Naive thymus-derived CD4-positive, alpha-beta T cell (primary cell): ENCODE measurements at regions not wholly inside any gene's neighbourhood (a gene's known extent, or its start where the extent isn't known, plus 50 kb on each side); places are given as distances from the start of the nearest gene placed in this dataset.

Experiments used
- ATAC-seq: fragments of 150-1000 bp; cut with Tn5 transposase; 2 replicates; pipeline ENCODE4 v1.10.0; 2021; ENCODE audit warnings: mild to moderate bottlenecking, moderate library complexity
- CTCF ChIA-PET: fragments of 350-600 bp; sonication (Branson Sonifier 250); formaldehyde crosslinking; loops from one replicate; lab custom pipeline; 2021; ENCODE audit warnings: antibody characterized with exemption; lab: Charles Lee
- POLR2A ChIA-PET: fragments of 350-600 bp; sonication (Branson Sonifier 250); formaldehyde crosslinking; loops from one replicate; lab custom pipeline; 2021; ENCODE audit warnings: antibody characterized with exemption, inconsistent platforms; lab: Charles Lee
- DNase-seq, 9 donors: peaks; one replicate each; pipeline versions ENCODE4 v3.0.0 to v3.0.0-alpha.2; 2020 to 2022; ENCODE audit warnings: mixed read lengths in 1 of 9
- H3K27ac ChIP-seq: one replicate; pipeline ENCODE4 v1.7.0; 2013; ENCODE audit warnings: mild to moderate bottlenecking, low read depth, low read length, moderate library complexity
- H3K27me3 ChIP-seq, 2 donors: one replicate each; pipeline ENCODE4 v1.7.0; 2013; ENCODE audit warnings: low read length in 2 of 2, mild to moderate bottlenecking in 2 of 2, moderate library complexity in 2 of 2; ENCODE audit not compliant: control insufficient read depth in 2 of 2, insufficient read depth in 2 of 2
- H3K36me3 ChIP-seq, 3 experiments: 1 replicate in 2 of 3; 2 replicates in 1 of 3; pipeline ENCODE4 v1.7.0; 2013; ENCODE audit warnings: low read length in 3 of 3, mild to moderate bottlenecking in 3 of 3, moderate library complexity in 1 of 3; ENCODE audit not compliant: insufficient read depth in 3 of 3, control insufficient read depth in 2 of 3
- H3K4me1 ChIP-seq, 2 donors: one replicate each; pipeline ENCODE4 v1.7.0; 2013; ENCODE audit warnings: low read length in 2 of 2, mild to moderate bottlenecking in 2 of 2, moderate library complexity in 1 of 2; ENCODE audit not compliant: control insufficient read depth in 2 of 2, insufficient read depth in 2 of 2
- H3K4me3 ChIP-seq: 2 replicates; pipeline ENCODE4 v1.7.0; 2013; ENCODE audit warnings: mild to moderate bottlenecking, low read length
- H3K9me3 ChIP-seq, 3 experiments: 1 replicate in 2 of 3; 2 replicates in 1 of 3; pipeline ENCODE4 v1.7.0; 2013; ENCODE audit warnings: low read length in 3 of 3; ENCODE audit not compliant: control insufficient read depth in 2 of 3
- H3K27ac Mint-ChIP-seq, 9 donors: one replicate each; pipeline ENCODE4 v1.8.0; 2020 to 2022; ENCODE audit warnings: mixed read lengths in 9 of 9, mild to moderate bottlenecking in 8 of 9, moderate library complexity in 5 of 9, inconsistent platforms in 2 of 9
- H3K27me3 Mint-ChIP-seq, 5 donors: one replicate each; pipeline ENCODE4 v1.8.0; 2021 to 2022; ENCODE audit warnings: mixed read lengths in 5 of 5, mild to moderate bottlenecking in 1 of 5
- H3K36me3 Mint-ChIP-seq, 5 donors: one replicate each; pipeline ENCODE4 v1.8.0; 2020 to 2022; ENCODE audit warnings: mixed read lengths in 5 of 5, mild to moderate bottlenecking in 3 of 5, inconsistent platforms in 1 of 5
- H3K4me1 Mint-ChIP-seq, 7 donors: one replicate each; pipeline ENCODE4 v1.8.0; 2020 to 2022; ENCODE audit warnings: mixed read lengths in 7 of 7, mild to moderate bottlenecking in 3 of 7, inconsistent platforms in 1 of 7
- H3K4me3 Mint-ChIP-seq, 10 donors: one replicate each; pipeline ENCODE4 v1.8.0; 2020 to 2022; ENCODE audit warnings: mild to moderate bottlenecking in 10 of 10, mixed read lengths in 10 of 10, moderate library complexity in 6 of 10, inconsistent platforms in 2 of 10
- H3K9me3 Mint-ChIP-seq, 11 donors: one replicate each; pipeline ENCODE4 v1.8.0; 2020 to 2022; ENCODE audit warnings: mixed read lengths in 11 of 11, mild to moderate bottlenecking in 4 of 11, inconsistent platforms in 1 of 11, moderate library complexity in 1 of 11
- intact Hi-C, 2 donors: fragments of 100-400 bp; cut with micrococcal nuclease; formaldehyde crosslinking; loops; one replicate each; pipeline ENCODE4 v1.15.1; 2023

DNA sequence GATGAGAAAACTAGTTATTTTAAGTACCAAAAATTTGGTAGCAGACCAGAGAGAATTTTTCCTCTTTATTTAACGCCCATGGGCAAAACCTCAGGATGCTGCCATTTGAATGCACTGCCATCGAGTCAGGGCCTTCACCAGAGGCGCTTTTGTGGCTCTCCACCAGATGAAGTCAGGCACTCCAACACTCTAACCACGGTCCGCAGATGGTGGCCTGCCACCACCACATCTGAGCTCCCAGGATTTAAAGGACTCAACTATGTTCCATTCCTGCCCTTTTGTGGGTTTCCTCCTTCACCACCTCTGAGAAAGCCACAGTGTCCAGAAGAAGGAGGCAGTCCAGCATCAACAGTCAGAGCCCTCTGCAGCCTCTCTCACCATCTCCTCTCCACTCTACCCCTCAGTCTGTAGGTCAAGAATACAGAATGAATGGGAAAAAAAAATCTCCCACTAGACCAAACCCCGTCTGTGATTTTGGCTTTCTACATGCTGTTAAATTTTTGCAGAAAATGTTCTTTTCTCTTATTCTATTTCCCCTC, 647.4 kb downstream of the USP25 start:
- no peaks in the 10 kb centered on the region for H3K36me3 Mint-ChIP-seq
- no peak overlapping the region for H3K27ac ChIP-seq
- ChIA-PET POLR2A (no interaction called here), CTCF (no interaction called here)
- H3K27ac Mint-ChIP-seq: no peak overlapping the region
- H3K36me3 ChIP-seq: no peaks in the 10 kb centered on the region
- no peaks in the 10 kb centered on the region for H3K27me3 Mint-ChIP-seq
- ATAC-seq: no peak
- no peaks in the 10 kb centered on the region for H3K4me1 ChIP-seq
- no peaks in the 10 kb centered on the region for H3K9me3 ChIP-seq
- no peak for DNase-seq
- H3K4me1 Mint-ChIP-seq: no peaks in the 10 kb centered on the region
- peaks cover 0 to 4% (median 0%) of the 10 kb centered on the region in 11 donors for H3K9me3 Mint-ChIP-seq
- no peak overlapping the region for H3K4me3 Mint-ChIP-seq
- no peaks in the 10 kb centered on the region for H3K27me3 ChIP-seq
- intact Hi-C loops: no loop called here
- no peak overlapping the region for H3K4me3 ChIP-seq

- ChIA-PET POLR2A (no interaction called here), CTCF (no interaction called here)
- Mint-ChIP-seq H3K9me3 (peaks cover 0 to 4% (median 0%) of the 10 kb centered on the region in 11 donors), H3K27ac (no peak overlapping the region), H3K36me3 (no peaks in the 10 kb centered on the region), H3K27me3 (no peaks in the 10 kb centered on the region), H3K4me3 (no peak overlapping the region), H3K4me1 (no peaks in the 10 kb centered on the region)
- no peaks in the 10 kb centered on the region for H3K27me3 ChIP-seq
- ATAC-seq: no peak
- no peak overlapping the region for H3K4me3 ChIP-seq
- H3K9me3 ChIP-seq: no peaks in the 10 kb centered on the region
- H3K27ac ChIP-seq: no peak overlapping the region
- no peaks in the 10 kb centered on the region for H3K4me1 ChIP-seq
- no peak for DNase-seq
- H3K36me3 ChIP-seq: no peaks in the 10 kb centered on the region
- intact Hi-C loops: no loop called here
Observed at GRCh38 chr21:16377857-16378256, 648.1 kb downstream of the USP25 start.

DNA sequence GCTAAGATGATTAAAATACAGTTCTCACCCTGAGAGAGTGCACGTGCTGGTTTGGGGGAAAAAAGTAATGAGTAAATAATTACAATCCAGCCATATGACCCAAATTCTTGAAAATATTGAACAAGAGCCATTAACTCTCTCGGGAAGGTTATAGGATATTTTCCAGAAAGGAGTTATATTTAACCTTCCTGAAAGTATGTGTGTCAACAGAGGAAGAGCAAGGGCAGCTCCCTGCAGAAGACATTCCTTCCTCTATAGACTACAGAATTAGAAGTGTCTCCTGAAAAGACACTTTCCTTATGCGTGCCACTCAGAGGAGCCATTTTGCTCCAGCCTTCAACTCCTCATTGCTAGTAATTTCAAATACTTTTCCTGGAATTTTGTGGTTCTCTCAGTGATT, 648.7 kb downstream of the USP25 start:
- Mint-ChIP-seq H3K27me3 (no peaks in the 10 kb centered on the region), H3K4me1 (no peaks in the 10 kb centered on the region), H3K27ac (no peak overlapping the region), H3K36me3 (no peaks in the 10 kb centered on the region), H3K9me3 (peaks cover 0 to 4% (median 0%) of the 10 kb centered on the region in 11 donors), H3K4me3 (no peak overlapping the region)
- no peak for DNase-seq
- H3K9me3 ChIP-seq: no peaks in the 10 kb centered on the region
- CTCF ChIA-PET: no interaction called here
- H3K27me3 ChIP-seq: no peaks in the 10 kb centered on the region
- H3K36me3 ChIP-seq: no peaks in the 10 kb centered on the region
- ATAC-seq: no peak
- POLR2A ChIA-PET: no interaction called here
- intact Hi-C loops: no loop called here
- H3K27ac ChIP-seq: no peak overlapping the region
- no peaks in the 10 kb centered on the region for H3K4me1 ChIP-seq
- no peak overlapping the region for H3K4me3 ChIP-seq

GRCh38 chr21:16388291-16388690, 658.5 kb downstream of the USP25 start:
- H3K4me1 ChIP-seq: no peaks in the 10 kb centered on the region
- H3K27me3 Mint-ChIP-seq: no peaks in the 10 kb centered on the region
- ATAC-seq (no peak), DNase-seq (no peak)
- no peak overlapping the region for H3K4me3 ChIP-seq
- POLR2A ChIA-PET: no interaction called here
- H3K27ac ChIP-seq: no peak overlapping the region
- peaks cover 0 to 13% (median 4%) of the 10 kb centered on the region in 11 donors for H3K9me3 Mint-ChIP-seq
- no peak overlapping the region for H3K4me3 Mint-ChIP-seq
- no peaks in the 10 kb centered on the region for H3K36me3 ChIP-seq
- no peaks in the 10 kb centered on the region for H3K27me3 ChIP-seq
- H3K36me3 Mint-ChIP-seq: peaks cover 0 to 5% (median 0%) of the 10 kb centered on the region in 5 donors
- CTCF ChIA-PET: no interaction called here
- H3K27ac Mint-ChIP-seq: no peak overlapping the region
- intact Hi-C loops: no loop called here
- H3K9me3 ChIP-seq: no peaks in the 10 kb centered on the region
- H3K4me1 Mint-ChIP-seq: no peaks in the 10 kb centered on the region

- Histone ChIP-seq H3K36me3 (no peaks in the 10 kb centered on the region), H3K9me3 (no peaks in the 10 kb centered on the region), H3K4me1 (no peaks in the 10 kb centered on the region), H3K27ac (no peak overlapping the region), H3K4me3 (no peak overlapping the region), H3K27me3 (no peaks in the 10 kb centered on the region)
- ChIA-PET POLR2A (no interaction called here), CTCF (no interaction called here)
- ATAC-seq (no peak), DNase-seq (no peak)
- H3K4me3 Mint-ChIP-seq: no peak overlapping the region
- peaks cover 0 to 13% (median 4%) of the 10 kb centered on the region in 11 donors for H3K9me3 Mint-ChIP-seq
- peaks cover 0 to 5% (median 0%) of the 10 kb centered on the region in 5 donors for H3K36me3 Mint-ChIP-seq
- intact Hi-C loops: no loop called here
- no peaks in the 10 kb centered on the region for H3K27me3 Mint-ChIP-seq
- H3K4me1 Mint-ChIP-seq: no peaks in the 10 kb centered on the region
- H3K27ac Mint-ChIP-seq: no peak overlapping the region
Observed at GRCh38 chr21:16388911-16389560, 659.3 kb downstream of the USP25 start.

- intact Hi-C loops: no loop called here
- no peak overlapping the region for H3K27ac Mint-ChIP-seq
- ATAC-seq (no peak), DNase-seq (no peak)
- POLR2A ChIA-PET: no interaction called here
- no peaks in the 10 kb centered on the region for H3K27me3 ChIP-seq
- no peak overlapping the region for H3K27ac ChIP-seq
- H3K4me1 ChIP-seq: no peaks in the 10 kb centered on the region
- H3K4me3 Mint-ChIP-seq: no peak overlapping the region
- peaks cover 0 to 5% (median 0%) of the 10 kb centered on the region in 5 donors for H3K36me3 Mint-ChIP-seq
- H3K36me3 ChIP-seq: no peaks in the 10 kb centered on the region
- H3K9me3 ChIP-seq: no peaks in the 10 kb centered on the region
- H3K4me3 ChIP-seq: no peak overlapping the region
- H3K4me1 Mint-ChIP-seq: no peaks in the 10 kb centered on the region
- CTCF ChIA-PET: no interaction called here
- H3K27me3 Mint-ChIP-seq: no peaks in the 10 kb centered on the region
- peaks cover 0 to 13% (median 4%) of the 10 kb centered on the region in 11 donors for H3K9me3 Mint-ChIP-seq
Observed at GRCh38 chr21:16389643-16390042, 659.9 kb downstream of the USP25 start.

DNA sequence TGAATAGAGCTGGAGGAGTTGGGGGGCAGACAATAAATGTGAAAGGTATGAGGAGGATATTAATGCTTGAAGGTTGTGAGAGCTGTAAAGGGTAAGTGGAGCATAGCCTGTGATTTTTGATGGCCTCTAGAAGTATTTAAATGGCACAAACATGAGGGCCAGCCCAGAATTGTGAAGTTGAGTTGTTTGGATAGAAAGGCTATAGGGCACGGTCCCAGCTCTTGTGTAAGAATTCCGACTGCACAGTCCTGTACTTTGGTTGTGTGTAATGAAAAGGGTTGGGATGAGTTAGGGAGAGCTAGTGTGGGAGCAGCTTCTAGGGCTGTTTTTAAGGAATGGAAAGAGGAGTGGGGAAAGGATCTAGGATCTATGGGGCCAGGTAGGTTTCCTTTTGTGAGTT, 665.5 kb downstream of the USP25 start:
- Mint-ChIP-seq H3K4me3 (no peak overlapping the region), H3K4me1 (no peaks in the 10 kb centered on the region), H3K27me3 (no peaks in the 10 kb centered on the region), H3K36me3 (peaks cover 0 to 7% (median 0%) of the 10 kb centered on the region in 5 donors), H3K27ac (no peak overlapping the region), H3K9me3 (peaks cover 0 to 20% (median 13%) of the 10 kb centered on the region in 11 donors)
- no peaks in the 10 kb centered on the region for H3K9me3 ChIP-seq
- no peaks in the 10 kb centered on the region for H3K4me1 ChIP-seq
- POLR2A ChIA-PET: interaction anchor here (0.8 kb wide), 1 partner anchor 9 kb away, joined by 3 read pairs; no protein-coding TSS in a partner anchor
- no peak overlapping the region for H3K4me3 ChIP-seq
- no peaks in the 10 kb centered on the region for H3K27me3 ChIP-seq
- no peaks in the 10 kb centered on the region for H3K36me3 ChIP-seq
- CTCF ChIA-PET: no interaction called here
- intact Hi-C loops: no loop called here
- ATAC-seq (no peak), DNase-seq (no peak)
- no peak overlapping the region for H3K27ac ChIP-seq
